ENCODE measurements at regions not wholly inside any gene's neighbourhood (a gene's known extent, or its start where the extent isn't known, plus 50 kb on each side); places are given as distances from the start of the nearest gene placed in this dataset.
A peak's percentile ranks its signal among the peaks of the same experiment; 100 is the strongest.

DNA sequence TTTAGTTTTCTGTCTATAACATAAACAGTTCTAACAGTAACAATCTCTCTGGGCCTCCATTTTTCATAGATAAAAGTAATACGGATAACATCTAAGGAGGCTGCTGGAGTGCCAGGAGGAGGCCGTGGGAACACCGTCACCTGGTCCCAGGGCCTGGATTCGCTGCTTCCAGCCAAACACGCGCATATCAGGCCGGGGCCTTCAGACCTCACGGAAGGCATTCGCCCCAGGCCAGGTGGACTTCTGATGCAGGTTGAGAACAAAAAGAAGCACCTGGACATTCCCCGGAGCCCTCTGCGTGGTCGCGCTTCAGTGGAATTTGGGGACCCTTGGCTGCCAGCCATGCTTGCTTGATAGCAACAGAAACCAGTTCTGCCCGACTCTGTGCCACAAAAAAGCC, 113.1 kb upstream of the GUCA2B start:
- DNase-seq (ENCODE audit: low read depth): no peak
- TF ChIP-seq POLR2A (IDR thresholded peaks at IDR 0.05; ENCODE audit: extremely low read depth, insufficient read length) (no peak), CTCF (IDR thresholded peaks at IDR 0.05; ENCODE audit: low read depth, low read length) (no peak), MYC (IDR thresholded peaks at IDR 0.05; ENCODE audit: low read depth, low read length) (no peak), MAX (IDR thresholded peaks at IDR 0.05; ENCODE audit: low read depth, low read length) (no peak)
- no peak overlapping the region for H3K4me3 ChIP-seq (ENCODE audit: low read depth, low read length)

DNA sequence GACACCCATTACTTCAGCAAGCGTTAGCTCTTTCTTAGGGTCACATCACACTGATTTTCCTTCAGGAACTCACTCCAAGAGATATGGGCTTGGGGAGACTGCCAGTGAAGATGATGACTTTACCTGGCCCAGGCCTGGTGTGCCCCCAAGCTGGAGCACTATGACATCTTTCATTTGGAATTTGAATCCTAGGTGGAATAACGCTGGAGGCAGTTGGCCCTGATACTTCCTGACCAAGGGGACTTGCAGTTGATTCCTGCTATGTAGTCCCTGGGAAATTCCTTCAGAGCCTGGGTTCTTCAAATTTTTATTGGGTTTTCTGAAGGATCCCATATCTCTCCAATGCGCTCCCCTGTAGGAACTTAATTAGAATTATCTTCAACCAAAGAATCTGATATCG, 114.9 kb upstream of the GUCA2B start:
- TF ChIP-seq CTCF (IDR thresholded peaks at IDR 0.05; ENCODE audit: low read depth, low read length) (no peak), MAX (IDR thresholded peaks at IDR 0.05; ENCODE audit: low read depth, low read length) (no peak), MYC (IDR thresholded peaks at IDR 0.05; ENCODE audit: low read depth, low read length) (no peak), POLR2A (IDR thresholded peaks at IDR 0.05; ENCODE audit: extremely low read depth, insufficient read length) (no peak)
- H3K4me3 ChIP-seq (ENCODE audit: low read depth, low read length): no peak overlapping the region
- DNase-seq (ENCODE audit: low read depth): no peak

- TF ChIP-seq MAX (IDR thresholded peaks at IDR 0.05; ENCODE audit: low read depth, low read length) (no peak), CTCF (IDR thresholded peaks at IDR 0.05; ENCODE audit: low read depth, low read length) (no peak), MYC (IDR thresholded peaks at IDR 0.05; ENCODE audit: low read depth, low read length) (no peak), POLR2A (IDR thresholded peaks at IDR 0.05; ENCODE audit: extremely low read depth, insufficient read length) (no peak)
Measured at GRCh38 chr1:42037586-42037985, 115.6 kb upstream of the GUCA2B start.

DNA sequence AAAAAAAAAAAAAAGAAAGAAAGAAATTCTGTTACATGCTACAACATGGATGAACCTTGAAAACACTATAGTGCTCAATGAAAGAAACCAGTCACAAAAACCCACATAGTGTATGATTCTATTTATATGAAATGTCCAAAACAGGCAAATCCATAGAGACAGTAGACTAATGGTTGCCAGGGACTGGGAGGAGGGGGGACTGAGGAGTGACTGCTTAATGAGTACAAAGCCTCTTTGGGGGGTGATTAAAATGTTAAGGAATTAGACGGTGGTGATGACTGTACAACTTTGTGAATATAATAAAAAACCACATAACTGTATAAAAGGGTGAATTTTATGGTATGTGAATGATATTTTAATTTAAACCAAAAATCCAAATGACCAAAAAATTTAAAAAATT, 116.0 kb upstream of the GUCA2B start:
- DNase-seq (ENCODE audit: low read depth): no peak
- no peak for TF ChIP-seq MYC (IDR thresholded peaks at IDR 0.05; ENCODE audit: low read depth, low read length)
- no peak for TF ChIP-seq CTCF (IDR thresholded peaks at IDR 0.05; ENCODE audit: low read depth, low read length)
- TF ChIP-seq MAX (IDR thresholded peaks at IDR 0.05; ENCODE audit: low read depth, low read length): no peak
- no peak for TF ChIP-seq POLR2A (IDR thresholded peaks at IDR 0.05; ENCODE audit: extremely low read depth, insufficient read length)
- no peak overlapping the region for H3K4me3 ChIP-seq (ENCODE audit: low read depth, low read length)

More at GRCh38 chr1:42037586-42037985, 115.6 kb upstream of the GUCA2B start:
- H3K4me3 ChIP-seq (ENCODE audit: low read depth, low read length): no peak overlapping the region
- no peak for DNase-seq (ENCODE audit: low read depth)

- H3K4me3 ChIP-seq (ENCODE audit: low read depth, low read length): peak overlapping the region; percentile 42
- no peak for TF ChIP-seq MYC (IDR thresholded peaks at IDR 0.05; ENCODE audit: low read depth, low read length)
- no peak for TF ChIP-seq MAX (IDR thresholded peaks at IDR 0.05; ENCODE audit: low read depth, low read length)
- TF ChIP-seq POLR2A (IDR thresholded peaks at IDR 0.05; ENCODE audit: extremely low read depth, insufficient read length): no peak
- TF ChIP-seq CTCF (IDR thresholded peaks at IDR 0.05; ENCODE audit: low read depth, low read length): no peak
- DNase-seq (ENCODE audit: low read depth): peak; percentile 85
Measured at GRCh38 chr1:42035830-42036604, 117.2 kb upstream of the GUCA2B start.
